Left kidney (tissue), 1 donor: ENCODE measurements at regions not wholly inside any gene's neighbourhood (a gene's known extent, or its start where the extent isn't known, plus 50 kb on each side); places are given as distances from the start of the nearest gene placed in this dataset.

Experiments
- DNase-seq: peaks from one replicate; pipeline ENCODE4 v3.0.0-alpha.2; 2013

GRCh38 chr17:74146196-74146595 is 57.3 kb upstream of the RPL38 start:
- DNase-seq, result no peak

- DNase-seq, result no peak
Observed at GRCh38 chr17:74147056-74147835, 56.2 kb upstream of the RPL38 start.

GRCh38 chr17:74147966-74148365 is 55.5 kb upstream of the RPL38 start:
- no peak for DNase-seq

GRCh38 chr17:74148446-74148845 is 55.0 kb upstream of the RPL38 start:
- DNase-seq, result no peak

- DNase-seq, result no peak
Observed at GRCh38 chr17:74148901-74149596, 54.4 kb upstream of the RPL38 start.

- no peak for DNase-seq
Observed at GRCh38 chr17:74149597-74150427, 53.7 kb upstream of the RPL38 start.

GRCh38 chr17:74150428-74151025 is 53.0 kb upstream of the RPL38 start:
- peak; percentile 13 for DNase-seq

GRCh38 chr17:74151551-74152315 is 51.7 kb upstream of the RPL38 start:
- no peak for DNase-seq

GRCh38 chr17:74152591-74153455 is 50.7 kb upstream of the RPL38 start:
- DNase-seq, result no peak

- no peak for DNase-seq
Observed at GRCh38 chr17:74153456-74153810, 50.0 kb upstream of the RPL38 start.
